IMR-90 (cell line): ENCODE measurements at regions not wholly inside any gene's neighbourhood (a gene's known extent, or its start where the extent isn't known, plus 50 kb on each side); places are given as distances from the start of the nearest gene placed in this dataset.

Source experiments
- ATAC-seq: fragments of 200-7000 bp; cut with Tn5 transposase; 2 replicates; pipeline ENCODE4 v1.9.1; 2020; ENCODE audit warnings: low read depth, mild to moderate bottlenecking, moderate library complexity
- BruUV-seq: library from RNA; stranded (reverse); fragments of 400-500 nt; replicated peaks from 2 replicates; lab custom pipeline; 2021; lab: Mats Ljungman, UMichigan
- CTCF ChIA-PET: fragments of 300-600 bp; formaldehyde crosslinking; extraction: SDS; loops from one replicate; lab custom pipeline; 2021; ENCODE audit warnings: antibody characterized with exemption; lab: Yijun Ruan, JAX
- POLR2A ChIA-PET: fragments of 300-600 bp; sonication (Branson Sonifier 250); formaldehyde crosslinking; loops from one replicate; lab custom pipeline; 2022; ENCODE audit warnings: antibody characterized with exemption; ENCODE audit not compliant: unreplicated experiment; lab: Charles Lee
- DNase-seq: peaks from one replicate; pipeline ENCODE4 v3.0.0; 2013
- H2AFZ ChIP-seq: replicated peaks from 2 replicates; pipeline ENCODE3; 2013; ENCODE audit warnings: low read length, mild to moderate bottlenecking; ENCODE audit not compliant: poor library complexity
- H2AK5ac ChIP-seq: 2 replicates; pipeline ENCODE4 v1.6.1; 2013; ENCODE audit warnings: low read depth, low read length, inconsistent platforms
- H2AK9ac ChIP-seq: replicated peaks from 2 replicates; pipeline ENCODE3; 2013; ENCODE audit warnings: mild to moderate bottlenecking, low read depth, low read length, moderate library complexity; ENCODE audit not compliant: poor library complexity
- H2BK120ac ChIP-seq: 2 replicates; pipeline ENCODE4 v1.6.1; 2013; ENCODE audit warnings: low read depth, low read length, inconsistent platforms
- H2BK15ac ChIP-seq: 3 replicates; pipeline ENCODE4 v1.6.1; 2013; ENCODE audit warnings: low read depth, low read length, inconsistent platforms
- H2BK20ac ChIP-seq: 2 replicates; pipeline ENCODE4 v1.6.1; 2013; ENCODE audit warnings: low read depth, mild to moderate bottlenecking, inconsistent platforms, low read length, moderate library complexity
- H2BK5ac ChIP-seq: 2 replicates; pipeline ENCODE4 v1.6.1; 2013; ENCODE audit warnings: mild to moderate bottlenecking, low read depth, low read length, inconsistent platforms; ENCODE audit not compliant: poor library complexity, severe bottlenecking
- H3K14ac ChIP-seq: replicated peaks from 2 replicates; pipeline ENCODE4 v1.6.1; 2013; ENCODE audit warnings: low read depth, low read length, inconsistent platforms
- H3K18ac ChIP-seq: 2 replicates; pipeline ENCODE4 v1.6.1; 2013; ENCODE audit warnings: low read depth, low read length, control low read depth
- H3K23ac ChIP-seq: 2 replicates; pipeline ENCODE4 v1.6.1; 2013; ENCODE audit warnings: low read depth, low read length, inconsistent platforms
- H3K27ac ChIP-seq: 2 replicates; pipeline ENCODE4 v1.5.1; 2013; ENCODE audit warnings: mild to moderate bottlenecking, control low read depth, low read length; ENCODE audit not compliant: insufficient read depth
- H3K27me3 ChIP-seq: 2 replicates; pipeline ENCODE4 v1.6.1; 2013; ENCODE audit warnings: low read length; ENCODE audit not compliant: control insufficient read depth, insufficient read depth
- H3K36me3 ChIP-seq: 2 replicates; pipeline ENCODE4 v1.6.1; 2013; ENCODE audit warnings: low read length, mixed read lengths; ENCODE audit not compliant: control insufficient read depth, insufficient read depth
- H3K4ac ChIP-seq: 2 replicates; pipeline ENCODE4 v1.6.1; 2013; ENCODE audit warnings: low read depth, low read length, inconsistent platforms
- H3K4me1 ChIP-seq: 2 replicates; pipeline ENCODE4 v1.6.1; 2013; ENCODE audit warnings: low read length, mixed read lengths; ENCODE audit not compliant: control insufficient read depth, insufficient read depth
- H3K4me2 ChIP-seq: 2 replicates; pipeline ENCODE4 v1.6.1; 2013; ENCODE audit warnings: low read depth, mild to moderate bottlenecking, control low read depth, low read length, moderate library complexity
- H3K4me3 ChIP-seq: 2 replicates; pipeline ENCODE4 v1.5.1; 2013; ENCODE audit warnings: low read depth, mild to moderate bottlenecking, control low read depth, low read length, moderate library complexity; ENCODE audit not compliant: insufficient read depth
- H3K56ac ChIP-seq: 2 replicates; pipeline ENCODE4 v1.6.1; 2013; ENCODE audit warnings: low read length, inconsistent platforms; ENCODE audit not compliant: insufficient read depth; ENCODE audit errors: extremely low read depth
- H3K79me1 ChIP-seq, 2 experiments: 2 replicates each; pipeline ENCODE4 v1.6.1; 2013; ENCODE audit warnings: low read length in 2 of 2, inconsistent platforms in 1 of 2, low read depth in 1 of 2
- H3K9ac ChIP-seq: 2 replicates; pipeline ENCODE4 v1.6.1; 2013; ENCODE audit warnings: low read depth, low read length, control low read depth
- H3K9me1 ChIP-seq: 2 replicates; pipeline ENCODE4 v1.6.1; 2013; ENCODE audit warnings: low read length, inconsistent platforms; ENCODE audit not compliant: insufficient read depth
- H3K9me3 ChIP-seq: 2 replicates; pipeline ENCODE4 v1.6.1; 2013; ENCODE audit warnings: low read length; ENCODE audit not compliant: control insufficient read depth, insufficient read depth
- H4K20me1 ChIP-seq: 2 replicates; pipeline ENCODE4 v1.6.1; 2013; ENCODE audit warnings: low read length, inconsistent platforms; ENCODE audit not compliant: insufficient read depth
- H4K5ac ChIP-seq: 2 replicates; pipeline ENCODE4 v1.6.1; 2013; ENCODE audit warnings: mild to moderate bottlenecking, low read depth, low read length, control low read depth
- H4K8ac ChIP-seq, 2 experiments: 2 replicates each; pipeline ENCODE4 v1.6.1; 2013; ENCODE audit warnings: low read depth in 2 of 2, low read length in 2 of 2, control low read depth in 1 of 2, inconsistent platforms in 1 of 2
- H4K91ac ChIP-seq: 2 replicates; pipeline ENCODE4 v1.6.1; 2013; ENCODE audit warnings: low read depth, low read length, inconsistent platforms; ENCODE audit not compliant: insufficient read depth
- CTCF ChIP-seq: conservative IDR thresholded peaks from 2 replicates; pipeline ENCODE4 v1.5.1; 2012; ENCODE audit warnings: mild to moderate bottlenecking, low read depth, low read length, improper control_type of control experiment
- FOS ChIP-seq: fragments of 150-350 bp; IDR thresholded peaks from 2 replicates; pipeline ENCODE4 v1.6.1; 2016; ENCODE audit warnings: low read depth, low read length
- MAFK ChIP-seq: IDR thresholded peaks from 2 replicates; pipeline ENCODE4 v1.6.1; 2012; ENCODE audit warnings: low read depth, low read length, improper control_type of control experiment
- MXI1 ChIP-seq: IDR thresholded peaks from 2 replicates; pipeline ENCODE4 v1.6.1; 2012; ENCODE audit warnings: low read depth, mild to moderate bottlenecking, low read length, moderate library complexity, borderline replicate concordance
- WGBS, 2 experiments: methylation state at CpG; one replicate each; pipeline versions ENCODE4 v1.1.5 to v1.1.7; 2013; ENCODE audit warnings: missing lambda C conversion rate in 2 of 2; ENCODE audit not compliant: insufficient read length in 1 of 2; ENCODE audit errors: extremely low coverage in 2 of 2; 5-methylcytosine and 5-hydroxymethylcytosine counted together
- dilution Hi-C: fragments of 300-500 bp; cut with HindIII; formaldehyde crosslinking; loops from one replicate; pipeline ENCODE4 v1.14.3; 2018; ENCODE audit warnings: low sequenced_read_pairs; ENCODE audit not compliant: unreplicated experiment
- in situ Hi-C: fragments of 300-500 bp; cut with MboI; formaldehyde crosslinking; loops from 3 replicates; pipeline ENCODE4 v1.14.3; 2019; ENCODE audit warnings: low sequenced_read_pairs, inconsistent platforms, mixed read lengths
- intact Hi-C: fragments of 100-400 bp; cut with micrococcal nuclease; formaldehyde crosslinking; loops from 2 replicates; pipeline ENCODE4 v1.10.0; 2022

GRCh38 chr4:35986537-35986936 lies 257.8 kb downstream of the ARAP2 start:
- Histone ChIP-seq H2BK5ac (no peak overlapping the region), H4K91ac (no peak overlapping the region), H2AK9ac (no peak overlapping the region), H3K27ac (no peak overlapping the region), H2AFZ (no peak overlapping the region), H3K9me3 (no peaks in the 10 kb centered on the region; the same call in 1 of the 2 replicates), H3K23ac (no peak overlapping the region), H3K9ac (no peak overlapping the region), H3K79me1 (no peaks in the 10 kb centered on the region), H2BK20ac (no peak overlapping the region), H2BK120ac (no peak overlapping the region), H3K27me3 (no peaks in the 10 kb centered on the region), H3K36me3 (no peaks in the 10 kb centered on the region), H3K9me1 (no peaks in the 10 kb centered on the region), H3K56ac (no peak overlapping the region), H3K18ac (no peak overlapping the region), H3K4me3 (no peak overlapping the region), H2BK15ac (no peak overlapping the region), H3K4me1 (no peaks in the 10 kb centered on the region), H3K4me2 (no peak overlapping the region), H4K5ac (no peak overlapping the region), H3K14ac (no peak overlapping the region), H3K4ac (no peak overlapping the region), H2AK5ac (no peak overlapping the region), H4K20me1 (no peaks in the 10 kb centered on the region), H4K8ac (no peak overlapping the region)
- TF ChIP-seq FOS (no peak), MXI1 (no peak), MAFK (no peak), CTCF (no peak)
- CTCF ChIA-PET = no interaction called here
- intact Hi-C loops = no loop called here
- POLR2A ChIA-PET = no interaction called here
- ATAC-seq (no peak), DNase-seq (no peak)
- dilution Hi-C loops = no loop called here
- WGBS, 2 experiments = no CpG with 5 or more reads among the region's 1 CpG
- no TSS peak for BruUV-seq
- in situ Hi-C loops = no loop called here
